Breast epithelium (tissue), 3 donors: ENCODE measurements at regions not wholly inside any gene's neighbourhood (a gene's known extent, or its start where the extent isn't known, plus 50 kb on each side); places are given as distances from the start of the nearest gene placed in this dataset.

Experiments
- POLR2A ChIP-seq: fragments of 450-650 bp; IDR thresholded peaks from one replicate; pipeline ENCODE4 v1.6.1; 2016; ENCODE audit warnings: antibody characterized with exemption, mild to moderate bottlenecking, moderate library complexity
- TF ChIP-seq, protein P1 (sequence below), 3 donors: fragments of 450-650 bp; IDR thresholded peaks; one replicate each; pipeline ENCODE4 v1.5.1; 2016 to 2017; ENCODE audit warnings: antibody characterized with exemption in 3 of 3, mild to moderate bottlenecking in 3 of 3, moderate library complexity in 3 of 3

DNA sequence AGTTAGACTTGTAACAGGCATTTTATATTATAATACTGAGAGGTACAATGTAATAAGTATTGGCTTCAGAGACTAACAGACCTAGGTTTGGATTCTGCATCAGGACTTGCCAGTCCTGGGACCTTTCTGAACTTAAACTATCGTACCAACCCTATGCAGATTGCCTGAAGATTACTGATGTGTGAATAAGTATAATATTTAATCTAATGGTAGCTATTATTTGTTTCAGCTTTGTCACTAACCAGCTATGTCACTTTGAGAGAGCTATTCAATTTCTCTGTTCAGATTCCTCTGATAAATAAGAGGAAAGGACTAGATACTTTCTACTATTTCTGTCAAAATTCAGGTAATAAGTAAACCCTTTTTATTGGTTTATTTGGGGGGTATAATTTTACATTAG is 184.4 kb upstream of the NECTIN3 start:
- TF ChIP-seq POLR2A, result no peak
- TF ChIP-seq, protein P1, sequence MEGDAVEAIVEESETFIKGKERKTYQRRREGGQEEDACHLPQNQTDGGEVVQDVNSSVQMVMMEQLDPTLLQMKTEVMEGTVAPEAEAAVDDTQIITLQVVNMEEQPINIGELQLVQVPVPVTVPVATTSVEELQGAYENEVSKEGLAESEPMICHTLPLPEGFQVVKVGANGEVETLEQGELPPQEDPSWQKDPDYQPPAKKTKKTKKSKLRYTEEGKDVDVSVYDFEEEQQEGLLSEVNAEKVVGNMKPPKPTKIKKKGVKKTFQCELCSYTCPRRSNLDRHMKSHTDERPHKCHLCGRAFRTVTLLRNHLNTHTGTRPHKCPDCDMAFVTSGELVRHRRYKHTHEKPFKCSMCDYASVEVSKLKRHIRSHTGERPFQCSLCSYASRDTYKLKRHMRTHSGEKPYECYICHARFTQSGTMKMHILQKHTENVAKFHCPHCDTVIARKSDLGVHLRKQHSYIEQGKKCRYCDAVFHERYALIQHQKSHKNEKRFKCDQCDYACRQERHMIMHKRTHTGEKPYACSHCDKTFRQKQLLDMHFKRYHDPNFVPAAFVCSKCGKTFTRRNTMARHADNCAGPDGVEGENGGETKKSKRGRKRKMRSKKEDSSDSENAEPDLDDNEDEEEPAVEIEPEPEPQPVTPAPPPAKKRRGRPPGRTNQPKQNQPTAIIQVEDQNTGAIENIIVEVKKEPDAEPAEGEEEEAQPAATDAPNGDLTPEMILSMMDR (IDR thresholded peaks at IDR 0.05), result no peak
